ENCODE measurements at regions not wholly inside any gene's neighbourhood (a gene's known extent, or its start where the extent isn't known, plus 50 kb on each side); places are given as distances from the start of the nearest gene placed in this dataset.
"Not testable (repeated sequence)": the region's sequence is repeated elsewhere in the genome, so short reads cannot be mapped to it uniquely, and the experiment has no call there.

GRCh38 chr1:188122646-188123045 lies 1293.9 kb downstream of the PLA2G4A start:
- no peak for DNase-seq

- DNase-seq, result peak; percentile 65
These were observed 1298.8 kb downstream of the PLA2G4A start for GRCh38 chr1:188127507-188127906.

- DNase-seq, result peak; percentile 74
These were observed 1300.0 kb downstream of the PLA2G4A start for GRCh38 chr1:188128761-188129160.

- no peak for DNase-seq
These were observed 1301.4 kb downstream of the PLA2G4A start for GRCh38 chr1:188129856-188130838.

GRCh38 chr1:188137221-188137620 lies 1308.5 kb downstream of the PLA2G4A start:
- DNase-seq, result no peak

GRCh38 chr1:188140958-188141357 lies 1312.2 kb downstream of the PLA2G4A start:
- no peak for DNase-seq

- DNase-seq, result no peak
These were observed 1325.4 kb downstream of the PLA2G4A start for GRCh38 chr1:188154196-188154595.

GRCh38 chr1:188154761-188155160 lies 1326.0 kb downstream of the PLA2G4A start:
- DNase-seq, result no peak

GRCh38 chr1:188155261-188155660 lies 1326.5 kb downstream of the PLA2G4A start:
- no peak for DNase-seq

GRCh38 chr1:188164459-188164858 lies 1335.7 kb downstream of the PLA2G4A start:
- DNase-seq, result no peak

- no peak for DNase-seq
These were observed 1337.9 kb downstream of the PLA2G4A start for GRCh38 chr1:188166654-188167053.

GRCh38 chr1:188169971-188170370 lies 1341.2 kb downstream of the PLA2G4A start:
- no peak for DNase-seq

GRCh38 chr1:188170411-188170810 lies 1341.7 kb downstream of the PLA2G4A start:
- no peak for DNase-seq

- no peak for DNase-seq
These were observed 1342.2 kb downstream of the PLA2G4A start for GRCh38 chr1:188170935-188171334.

- not testable (repeated sequence) for DNase-seq
These were observed 1353.3 kb downstream of the PLA2G4A start for GRCh38 chr1:188182063-188182462.

GRCh38 chr1:188188317-188188716 lies 1359.6 kb downstream of the PLA2G4A start:
- no peak for DNase-seq

GRCh38 chr1:188194916-188195315 lies 1366.2 kb downstream of the PLA2G4A start:
- no peak for DNase-seq

GRCh38 chr1:188218289-188218688 lies 1389.5 kb downstream of the PLA2G4A start:
- DNase-seq, result no peak

- no peak for DNase-seq
These were observed 1391.3 kb downstream of the PLA2G4A start for GRCh38 chr1:188220051-188220450.

- no peak for DNase-seq
These were observed 1395.5 kb downstream of the PLA2G4A start for GRCh38 chr1:188224263-188224662.

- no peak for DNase-seq
These were observed 1397.2 kb downstream of the PLA2G4A start for GRCh38 chr1:188225975-188226374.

GRCh38 chr1:188228623-188229022 lies 1399.9 kb downstream of the PLA2G4A start:
- DNase-seq, result no peak

GRCh38 chr1:188237573-188238348 lies 1409.0 kb downstream of the PLA2G4A start:
- no peak for DNase-seq

All from islet precursor cell (in vitro differentiated cells).